CD4-positive, alpha-beta T cell (primary cell): ENCODE measurements at regions not wholly inside any gene's neighbourhood (a gene's known extent, or its start where the extent isn't known, plus 50 kb on each side); places are given as distances from the start of the nearest gene placed in this dataset.
"Not testable (repeated sequence)": the region's sequence is repeated elsewhere in the genome, so short reads cannot be mapped to it uniquely, and the experiment has no call there.

Source experiments
- ATAC-seq: fragments of 200-7000 bp; cut with Tn5 transposase; one replicate; pipeline ENCODE4 v1.10.0; 2022; ENCODE audit warnings: mild to moderate bottlenecking; ENCODE audit not compliant: poor library complexity
- CTCF ChIA-PET: fragments of 350-600 bp; sonication (Branson Sonifier 250); formaldehyde crosslinking; loops from one replicate; lab custom pipeline; 2021; ENCODE audit warnings: antibody characterized with exemption, inconsistent platforms; lab: Charles Lee
- POLR2A ChIA-PET: fragments of 350-600 bp; sonication (Branson Sonifier 250); formaldehyde crosslinking; loops from one replicate; lab custom pipeline; 2021; ENCODE audit warnings: antibody characterized with exemption, inconsistent platforms; lab: Charles Lee
- DNase-seq, 14 experiments: peaks; one replicate each; pipeline ENCODE4 v3.0.0-alpha.2; 2013 to 2020; ENCODE audit warnings: mixed read lengths in 2 of 14
- H3K27ac ChIP-seq, 2 donors: one replicate each; pipeline versions ENCODE4 v1.5.1 to v1.7.0; 2013; ENCODE audit warnings: low read length in 2 of 2, low read depth in 1 of 2, mild to moderate bottlenecking in 1 of 2
- H3K27me3 ChIP-seq, 2 experiments: 1 replicate in 1 of 2; 2 replicates in 1 of 2; pipeline versions ENCODE4 v1.6.1 to v1.7.0; 2013; ENCODE audit warnings: low read length in 2 of 2, control low read depth in 1 of 2, mild to moderate bottlenecking in 1 of 2, moderate library complexity in 1 of 2; ENCODE audit not compliant: insufficient read depth in 2 of 2, control insufficient read depth in 1 of 2
- H3K36me3 ChIP-seq: one replicate; pipeline ENCODE4 v1.6.1; 2013; ENCODE audit warnings: low read length, control low read depth; ENCODE audit not compliant: insufficient read depth
- H3K4me1 ChIP-seq: one replicate; pipeline ENCODE4 v1.6.1; 2013; ENCODE audit warnings: low read length, control low read depth; ENCODE audit not compliant: insufficient read depth
- H3K4me3 ChIP-seq: one replicate; pipeline ENCODE4 v1.5.1; 2013; ENCODE audit warnings: mild to moderate bottlenecking, low read length, moderate library complexity
- H3K9me3 ChIP-seq, 2 experiments: 1 replicate in 1 of 2; 2 replicates in 1 of 2; pipeline versions ENCODE4 v1.6.1 to v1.7.0; 2013; ENCODE audit warnings: low read length in 2 of 2, mild to moderate bottlenecking in 2 of 2, control low read depth in 1 of 2, moderate library complexity in 1 of 2; ENCODE audit not compliant: control insufficient read depth in 1 of 2, insufficient read depth in 1 of 2
- H3K27ac Mint-ChIP-seq: one replicate; pipeline ENCODE4 v1.8.0; 2020; ENCODE audit warnings: mixed read lengths
- H3K27me3 Mint-ChIP-seq: one replicate; pipeline ENCODE4 v1.8.0; 2021; ENCODE audit warnings: mixed read lengths
- H3K36me3 Mint-ChIP-seq: one replicate; pipeline ENCODE4 v1.8.0; 2021; ENCODE audit warnings: low read depth, mixed read lengths
- H3K4me1 Mint-ChIP-seq: one replicate; pipeline ENCODE4 v1.8.0; 2021; ENCODE audit warnings: low read depth, mixed read lengths
- H3K4me3 Mint-ChIP-seq: one replicate; pipeline ENCODE4 v1.8.0; 2020; ENCODE audit warnings: mild to moderate bottlenecking, mixed read lengths
- H3K9me3 Mint-ChIP-seq: one replicate; pipeline ENCODE4 v1.8.0; 2020; ENCODE audit warnings: mixed read lengths
- CTCF ChIP-seq: fragments of 200-600 bp; IDR thresholded peaks from one replicate; pipeline ENCODE4 v1.8.0; 2022; ENCODE audit warnings: antibody characterized with exemption, mild to moderate bottlenecking
- intact Hi-C, 2 experiments: fragments of 100-400 bp; cut with DNase I in 1 of 2; cut with micrococcal nuclease in 1 of 2; formaldehyde crosslinking; loops; one replicate each; pipeline versions ENCODE4 v1.15.1 to v1.9.0; 2023 to 2025; cut with DNase I, micrococcal nuclease

DNA sequence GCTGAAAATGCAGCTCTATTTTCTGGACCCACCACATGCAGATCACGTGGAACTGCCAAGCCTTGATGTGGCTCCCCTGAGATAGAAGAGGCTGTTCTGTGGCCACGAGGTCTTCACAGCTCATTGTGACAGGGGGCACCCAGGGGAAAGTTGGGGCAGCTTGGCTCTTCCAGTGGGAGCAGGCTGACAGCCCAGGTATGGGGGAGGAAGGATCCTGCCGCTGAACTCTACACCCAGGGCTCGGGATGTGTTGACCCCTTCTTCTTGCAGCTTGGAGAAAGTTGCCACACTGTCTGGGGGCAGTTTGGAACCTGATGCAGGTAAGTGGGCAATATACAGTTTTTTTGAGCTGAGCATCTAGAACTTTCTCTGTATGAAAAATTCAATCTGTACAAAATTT is 133.6 kb upstream of the PITX1 start:
- ATAC-seq (no peak), DNase-seq (no peak)
- intact Hi-C loops: no loop called here
- no peaks in the 10 kb centered on the region for H3K4me1 Mint-ChIP-seq
- Histone ChIP-seq H3K4me1 (no peaks in the 10 kb centered on the region), H3K27ac (no peak overlapping the region), H3K4me3 (no peak overlapping the region), H3K9me3 (peaks cover 0 to 6% of the 10 kb centered on the region in 2 experiments), H3K27me3 (peaks cover 5 to 20% of the 10 kb centered on the region in 2 experiments), H3K36me3 (no peaks in the 10 kb centered on the region)
- no peak overlapping the region for H3K4me3 Mint-ChIP-seq
- H3K36me3 Mint-ChIP-seq: no peaks in the 10 kb centered on the region
- peaks cover 68% of the 10 kb centered on the region for H3K27me3 Mint-ChIP-seq
- ChIA-PET CTCF (no interaction called here), POLR2A (interaction anchor here (0.6 kb wide), 1 partner anchor 15 kb away, joined by 3 read pairs; no protein-coding TSS in a partner anchor)
- no peaks in the 10 kb centered on the region for H3K9me3 Mint-ChIP-seq
- TF ChIP-seq CTCF: no peak
- H3K27ac Mint-ChIP-seq: no peak overlapping the region

DNA sequence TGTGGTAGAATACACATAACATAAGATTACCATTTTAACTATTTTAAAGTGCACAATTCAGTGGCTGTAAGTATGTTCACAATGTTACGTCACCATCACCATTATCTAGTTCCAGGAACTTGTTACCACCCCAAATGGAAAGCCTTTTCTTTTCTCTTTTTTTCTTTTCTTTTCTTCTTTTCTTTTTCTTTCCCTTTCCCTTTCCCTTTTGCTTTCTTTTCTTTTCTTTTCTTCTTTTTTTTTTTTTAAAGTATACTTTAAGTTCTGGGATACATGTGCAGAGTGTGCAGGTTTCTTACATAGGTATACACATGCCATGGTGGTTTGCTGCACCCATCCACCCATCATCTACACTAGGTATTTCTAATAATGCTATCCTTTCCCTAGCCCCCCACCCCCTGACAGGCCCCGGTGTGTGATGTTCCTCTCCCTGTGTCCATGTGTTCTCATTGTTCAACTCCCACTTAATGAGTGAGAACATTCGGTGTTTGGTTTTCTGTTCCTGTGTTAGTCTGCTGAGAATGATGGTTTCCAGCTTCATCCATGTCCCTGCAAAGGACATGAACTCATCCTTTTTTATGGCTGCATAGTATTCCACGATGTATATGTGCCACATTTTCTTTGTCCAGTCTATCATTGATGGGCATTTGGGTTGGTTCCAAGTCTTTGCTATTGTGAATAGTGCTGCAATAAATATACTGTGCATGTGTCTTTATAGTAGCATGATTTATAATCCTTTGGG is 131.0 kb upstream of the PITX1 start:
- H3K4me1 Mint-ChIP-seq, H3K9me3 Mint-ChIP-seq, H3K9me3 ChIP-seq, H3K4me3 Mint-ChIP-seq, H3K4me3 ChIP-seq, H3K36me3 ChIP-seq, H3K4me1 ChIP-seq, H3K36me3 Mint-ChIP-seq, H3K27ac Mint-ChIP-seq, intact Hi-C loops, DNase-seq, ATAC-seq, POLR2A ChIA-PET, CTCF ChIA-PET, H3K27ac ChIP-seq: not testable (repeated sequence)
- H3K27me3 Mint-ChIP-seq: peaks cover 42% of the 10 kb centered on the region
- peaks cover 7 to 15% of the 10 kb centered on the region in 2 experiments for H3K27me3 ChIP-seq

- ChIA-PET CTCF (no interaction called here), POLR2A (no interaction called here)
- ATAC-seq (no peak), DNase-seq (no peak)
- no peak overlapping the region for H3K27ac Mint-ChIP-seq
- TF ChIP-seq CTCF: no peak
- Histone ChIP-seq H3K27ac (no peak overlapping the region), H3K4me3 (no peak overlapping the region), H3K27me3 (peaks cover 7 to 14% of the 10 kb centered on the region in 2 experiments), H3K36me3 (no peaks in the 10 kb centered on the region), H3K9me3 (peaks cover 5 to 6% of the 10 kb centered on the region in 2 experiments), H3K4me1 (no peaks in the 10 kb centered on the region)
- peaks cover 41% of the 10 kb centered on the region for H3K27me3 Mint-ChIP-seq
- H3K36me3 Mint-ChIP-seq: no peaks in the 10 kb centered on the region
- H3K9me3 Mint-ChIP-seq: peaks cover 10% of the 10 kb centered on the region
- no peak overlapping the region for H3K4me3 Mint-ChIP-seq
- no peaks in the 10 kb centered on the region for H3K4me1 Mint-ChIP-seq
- intact Hi-C loops: no loop called here
Measured at GRCh38 chr5:135163964-135164363, 129.9 kb upstream of the PITX1 start.

GRCh38 chr5:135163391-135163790 is 129.4 kb upstream of the PITX1 start:
- TF ChIP-seq CTCF: no peak
- H3K4me3 ChIP-seq: no peak overlapping the region
- no peaks in the 10 kb centered on the region for H3K36me3 Mint-ChIP-seq
- ChIA-PET CTCF (no interaction called here), POLR2A (no interaction called here)
- no peak for DNase-seq
- H3K27me3 Mint-ChIP-seq: peaks cover 36% of the 10 kb centered on the region
- H3K27ac ChIP-seq: no peak overlapping the region
- no peaks in the 10 kb centered on the region for H3K4me1 ChIP-seq
- ATAC-seq: no peak
- H3K4me1 Mint-ChIP-seq: no peaks in the 10 kb centered on the region
- no peak overlapping the region for H3K4me3 Mint-ChIP-seq
- peaks cover 6 to 10% of the 10 kb centered on the region in 2 experiments for H3K9me3 ChIP-seq
- H3K27me3 ChIP-seq: peaks cover 7 to 14% of the 10 kb centered on the region in 2 experiments
- H3K9me3 Mint-ChIP-seq: peaks cover 14% of the 10 kb centered on the region
- H3K36me3 ChIP-seq: no peaks in the 10 kb centered on the region
- intact Hi-C loops: no loop called here
- no peak overlapping the region for H3K27ac Mint-ChIP-seq
